ENCODE measurements at regions not wholly inside any gene's neighbourhood (a gene's known extent, or its start where the extent isn't known, plus 50 kb on each side); places are given as distances from the start of the nearest gene placed in this dataset.

GRCh38 chr6:95227351-95227750 is 350.0 kb upstream of the MANEA start:
- TF ChIP-seq, protein P1, sequence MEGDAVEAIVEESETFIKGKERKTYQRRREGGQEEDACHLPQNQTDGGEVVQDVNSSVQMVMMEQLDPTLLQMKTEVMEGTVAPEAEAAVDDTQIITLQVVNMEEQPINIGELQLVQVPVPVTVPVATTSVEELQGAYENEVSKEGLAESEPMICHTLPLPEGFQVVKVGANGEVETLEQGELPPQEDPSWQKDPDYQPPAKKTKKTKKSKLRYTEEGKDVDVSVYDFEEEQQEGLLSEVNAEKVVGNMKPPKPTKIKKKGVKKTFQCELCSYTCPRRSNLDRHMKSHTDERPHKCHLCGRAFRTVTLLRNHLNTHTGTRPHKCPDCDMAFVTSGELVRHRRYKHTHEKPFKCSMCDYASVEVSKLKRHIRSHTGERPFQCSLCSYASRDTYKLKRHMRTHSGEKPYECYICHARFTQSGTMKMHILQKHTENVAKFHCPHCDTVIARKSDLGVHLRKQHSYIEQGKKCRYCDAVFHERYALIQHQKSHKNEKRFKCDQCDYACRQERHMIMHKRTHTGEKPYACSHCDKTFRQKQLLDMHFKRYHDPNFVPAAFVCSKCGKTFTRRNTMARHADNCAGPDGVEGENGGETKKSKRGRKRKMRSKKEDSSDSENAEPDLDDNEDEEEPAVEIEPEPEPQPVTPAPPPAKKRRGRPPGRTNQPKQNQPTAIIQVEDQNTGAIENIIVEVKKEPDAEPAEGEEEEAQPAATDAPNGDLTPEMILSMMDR (conservative IDR thresholded peaks at IDR 0.05; ENCODE audit: low read depth, low read length) = no peak
- TF ChIP-seq POLR2A (IDR thresholded peaks at IDR 0.05; ENCODE audit: low read depth, low read length) (no peak), MAFK (IDR thresholded peaks at IDR 0.05; ENCODE audit: low read depth, low read length) (no peak), CEBPB (IDR thresholded peaks at IDR 0.05; ENCODE audit: low read depth, low read length) (no peak), RAD21 (IDR thresholded peaks at IDR 0.05; ENCODE audit: low read length) (no peak), MAZ (IDR thresholded peaks at IDR 0.05; ENCODE audit: borderline replicate concordance, low read depth, low read length) (no peak), SMC3 (IDR thresholded peaks at IDR 0.05; ENCODE audit: low read depth, low read length) (no peak), FOS (IDR thresholded peaks at IDR 0.05; ENCODE audit: low read depth, low read length) (no peak), BHLHE40 (IDR thresholded peaks at IDR 0.05; ENCODE audit: low read depth, low read length) (no peak), CHD1 (IDR thresholded peaks at IDR 0.05; ENCODE audit: low read depth, low read length) (no peak), RFX5 (IDR thresholded peaks at IDR 0.05; ENCODE audit: low read depth, low read length) (no peak), MXI1 (IDR thresholded peaks at IDR 0.05; ENCODE audit: borderline replicate concordance, low read depth, low read length) (no peak)
- TF ChIP-seq, protein P2, sequence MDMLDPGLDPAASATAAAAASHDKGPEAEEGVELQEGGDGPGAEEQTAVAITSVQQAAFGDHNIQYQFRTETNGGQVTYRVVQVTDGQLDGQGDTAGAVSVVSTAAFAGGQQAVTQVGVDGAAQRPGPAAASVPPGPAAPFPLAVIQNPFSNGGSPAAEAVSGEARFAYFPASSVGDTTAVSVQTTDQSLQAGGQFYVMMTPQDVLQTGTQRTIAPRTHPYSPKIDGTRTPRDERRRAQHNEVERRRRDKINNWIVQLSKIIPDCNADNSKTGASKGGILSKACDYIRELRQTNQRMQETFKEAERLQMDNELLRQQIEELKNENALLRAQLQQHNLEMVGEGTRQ (IDR thresholded peaks at IDR 0.05; ENCODE audit: low read depth, low read length) = no peak
- TF ChIP-seq, protein P3, sequence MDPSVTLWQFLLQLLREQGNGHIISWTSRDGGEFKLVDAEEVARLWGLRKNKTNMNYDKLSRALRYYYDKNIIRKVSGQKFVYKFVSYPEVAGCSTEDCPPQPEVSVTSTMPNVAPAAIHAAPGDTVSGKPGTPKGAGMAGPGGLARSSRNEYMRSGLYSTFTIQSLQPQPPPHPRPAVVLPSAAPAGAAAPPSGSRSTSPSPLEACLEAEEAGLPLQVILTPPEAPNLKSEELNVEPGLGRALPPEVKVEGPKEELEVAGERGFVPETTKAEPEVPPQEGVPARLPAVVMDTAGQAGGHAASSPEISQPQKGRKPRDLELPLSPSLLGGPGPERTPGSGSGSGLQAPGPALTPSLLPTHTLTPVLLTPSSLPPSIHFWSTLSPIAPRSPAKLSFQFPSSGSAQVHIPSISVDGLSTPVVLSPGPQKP (IDR thresholded peaks at IDR 0.05; ENCODE audit: borderline replicate concordance, low read depth, low read length) = no peak

All from IMR-90 (cell line).